Lung (tissue), 11 donors: ENCODE measurements at regions not wholly inside any gene's neighbourhood (a gene's known extent, or its start where the extent isn't known, plus 50 kb on each side); places are given as distances from the start of the nearest gene placed in this dataset.

ENCODE experiments used
- ATAC-seq: fragments of 200-7000 bp; cut with Tn5 transposase; one replicate; pipeline ENCODE4 v1.9.1; 2020; ENCODE audit warnings: moderate number of reproducible peaks; ENCODE audit not compliant: insufficient read depth, low FRiP score
- DNase-seq, 3 donors: peaks; one replicate each; pipeline ENCODE4 v3.0.0-alpha.2; 2013 to 2017
- H3K27ac ChIP-seq, 2 donors: one replicate each; pipeline ENCODE4 v1.5.1; 2013; ENCODE audit warnings: mild to moderate bottlenecking in 2 of 2, moderate library complexity in 2 of 2, control low read depth in 1 of 2, inconsistent platforms in 1 of 2, low read depth in 1 of 2, low read length in 1 of 2
- H3K27me3 ChIP-seq, 3 donors: one replicate each; pipeline ENCODE4 v1.5.1; 2013; ENCODE audit warnings: low read length in 2 of 3; ENCODE audit not compliant: control insufficient read depth in 3 of 3, insufficient read depth in 3 of 3
- H3K36me3 ChIP-seq, 4 donors: one replicate each; pipeline ENCODE4 v1.5.1; 2013; ENCODE audit warnings: low read length in 4 of 4, mild to moderate bottlenecking in 1 of 4, moderate library complexity in 1 of 4; ENCODE audit not compliant: control insufficient read depth in 4 of 4, insufficient read depth in 4 of 4
- H3K4me1 ChIP-seq, 5 donors: one replicate each; pipeline ENCODE4 v1.5.1; 2013; ENCODE audit warnings: low read length in 5 of 5, mild to moderate bottlenecking in 2 of 5, moderate library complexity in 1 of 5; ENCODE audit not compliant: control insufficient read depth in 5 of 5, insufficient read depth in 5 of 5
- H3K4me3 ChIP-seq: one replicate; pipeline ENCODE4 v1.5.1; 2013; ENCODE audit warnings: mild to moderate bottlenecking, control low read depth, moderate library complexity
- H3K9ac ChIP-seq, 2 donors: one replicate each; pipeline ENCODE4 v1.5.1; 2013; ENCODE audit warnings: low read length in 2 of 2, control low read depth in 1 of 2; ENCODE audit not compliant: insufficient read depth in 1 of 2
- H3K9me3 ChIP-seq, 4 donors: one replicate each; pipeline ENCODE4 v1.5.1; 2013; ENCODE audit warnings: low read length in 3 of 4, mild to moderate bottlenecking in 1 of 4, moderate library complexity in 1 of 4; ENCODE audit not compliant: control insufficient read depth in 4 of 4, insufficient read depth in 3 of 4
- CTCF ChIP-seq: IDR thresholded peaks from 2 replicates; pipeline ENCODE4 v1.5.1; 2012; ENCODE audit warnings: mild to moderate bottlenecking; ENCODE audit errors: control extremely low read depth, extremely low read depth
- WGBS, 2 donors: extraction: QIAGEN DNeasy Blood & Tissue Kit; methylation state at CpG; one replicate each; pipeline ENCODE4 v1.1.7; 2013; 5-methylcytosine and 5-hydroxymethylcytosine counted together
- donor health status: control.
- donor health status: control.
- donor health status: Bipolar disorder and iron deficiency.
- donor health status: healthy.
- donor health status: DM: yes; HTN: yes; CAD: no.

DNA sequence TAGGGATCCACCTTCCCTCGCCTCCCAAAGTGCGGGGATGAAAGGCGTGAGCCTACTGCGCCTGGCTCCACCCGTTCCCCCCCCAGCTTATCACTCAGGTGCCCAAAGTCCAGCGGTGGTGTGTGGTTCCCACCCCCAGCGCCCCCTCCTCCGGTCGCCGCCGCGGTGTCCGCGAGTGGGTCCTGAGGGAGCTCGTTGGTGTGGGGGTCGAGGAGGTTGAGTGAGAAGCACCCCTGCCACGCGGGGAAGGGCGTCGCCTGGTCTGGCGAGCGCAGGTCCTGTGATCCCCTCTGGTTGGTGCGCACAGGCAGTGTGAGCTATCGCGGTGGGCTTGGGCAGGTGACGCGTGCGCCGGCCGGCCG lies 3900.6 kb upstream of the OR11H1 start:
- Histone ChIP-seq H3K9ac (no peak overlapping the region), H3K9me3 (peaks cover 0 to 45% (median 9%) of the 10 kb centered on the region in 4 donors), H3K27me3 (no peaks in the 10 kb centered on the region), H3K4me3 (no peak overlapping the region), H3K36me3 (no peaks in the 10 kb centered on the region), H3K4me1 (no peaks in the 10 kb centered on the region), H3K27ac (no peak overlapping the region)
- WGBS, 2 donors = 90 to 93% methylated on average over 31 of the region's 31 CpGs
- DNase-seq (no peak), ATAC-seq (no peak)
- no peak for TF ChIP-seq CTCF

GRCh38 chr22:11627798-11628650 lies 3900.0 kb upstream of the OR11H1 start:
- 93 to 94% methylated on average over 74 of the region's 74 CpGs for WGBS, 2 donors
- TF ChIP-seq CTCF = no peak
- ATAC-seq (no peak), DNase-seq (no peak)
- Histone ChIP-seq H3K9me3 (peaks cover 0 to 45% (median 9%) of the 10 kb centered on the region in 4 donors), H3K36me3 (no peaks in the 10 kb centered on the region), H3K9ac (no peak overlapping the region), H3K4me1 (no peaks in the 10 kb centered on the region), H3K27ac (no peak overlapping the region), H3K27me3 (no peaks in the 10 kb centered on the region), H3K4me3 (no peak overlapping the region)

GRCh38 chr22:11628651-11629511 lies 3899.1 kb upstream of the OR11H1 start:
- Histone ChIP-seq H3K4me3 (no peak overlapping the region), H3K36me3 (no peaks in the 10 kb centered on the region), H3K9ac (no peak overlapping the region), H3K4me1 (no peaks in the 10 kb centered on the region), H3K27me3 (no peaks in the 10 kb centered on the region), H3K27ac (no peak overlapping the region), H3K9me3 (peaks cover 0 to 45% (median 9%) of the 10 kb centered on the region in 4 donors)
- DNase-seq (no peak), ATAC-seq (no peak)
- WGBS, 2 donors = 92 to 93% methylated on average over 102 of the region's 102 CpGs
- TF ChIP-seq CTCF = no peak
